Glutamatergic neuron (in vitro differentiated cells): ENCODE measurements at regions not wholly inside any gene's neighbourhood (a gene's known extent, or its start where the extent isn't known, plus 50 kb on each side); places are given as distances from the start of the nearest gene placed in this dataset.

Experiments
- DNase-seq: peaks from one replicate; pipeline ENCODE4 v3.0.0; 2022
- H3K27ac Mint-ChIP-seq: one replicate; pipeline ENCODE4 v1.8.0; 2020; ENCODE audit warnings: mild to moderate bottlenecking, mixed read lengths, inconsistent platforms; ENCODE audit not compliant: unreplicated experiment
- H3K27me3 Mint-ChIP-seq: one replicate; pipeline ENCODE4 v1.8.0; 2020; ENCODE audit warnings: mild to moderate bottlenecking, moderate library complexity, mixed read lengths, inconsistent platforms; ENCODE audit not compliant: unreplicated experiment
- H3K36me3 Mint-ChIP-seq: one replicate; pipeline ENCODE4 v1.8.0; 2020; ENCODE audit warnings: mild to moderate bottlenecking, mixed read lengths, inconsistent platforms; ENCODE audit not compliant: unreplicated experiment
- H3K4me1 Mint-ChIP-seq: one replicate; pipeline ENCODE4 v1.8.0; 2020; ENCODE audit warnings: mild to moderate bottlenecking, low read depth, mixed read lengths, inconsistent platforms; ENCODE audit not compliant: unreplicated experiment
- H3K4me3 Mint-ChIP-seq: one replicate; pipeline ENCODE4 v1.8.0; 2020; ENCODE audit warnings: mild to moderate bottlenecking, mixed read lengths, inconsistent platforms; ENCODE audit not compliant: unreplicated experiment
- H3K9me3 Mint-ChIP-seq: one replicate; pipeline ENCODE4 v1.8.0; 2020; ENCODE audit warnings: mild to moderate bottlenecking, moderate library complexity, mixed read lengths, inconsistent platforms; ENCODE audit not compliant: unreplicated experiment
- TF ChIP-seq, protein P1 (sequence below): fragments of 200-600 bp; sonication (generic); IDR thresholded peaks from one replicate; pipeline ENCODE4 v1.5.0; 2021; ENCODE audit not compliant: partially characterized antibody, unreplicated experiment

DNA sequence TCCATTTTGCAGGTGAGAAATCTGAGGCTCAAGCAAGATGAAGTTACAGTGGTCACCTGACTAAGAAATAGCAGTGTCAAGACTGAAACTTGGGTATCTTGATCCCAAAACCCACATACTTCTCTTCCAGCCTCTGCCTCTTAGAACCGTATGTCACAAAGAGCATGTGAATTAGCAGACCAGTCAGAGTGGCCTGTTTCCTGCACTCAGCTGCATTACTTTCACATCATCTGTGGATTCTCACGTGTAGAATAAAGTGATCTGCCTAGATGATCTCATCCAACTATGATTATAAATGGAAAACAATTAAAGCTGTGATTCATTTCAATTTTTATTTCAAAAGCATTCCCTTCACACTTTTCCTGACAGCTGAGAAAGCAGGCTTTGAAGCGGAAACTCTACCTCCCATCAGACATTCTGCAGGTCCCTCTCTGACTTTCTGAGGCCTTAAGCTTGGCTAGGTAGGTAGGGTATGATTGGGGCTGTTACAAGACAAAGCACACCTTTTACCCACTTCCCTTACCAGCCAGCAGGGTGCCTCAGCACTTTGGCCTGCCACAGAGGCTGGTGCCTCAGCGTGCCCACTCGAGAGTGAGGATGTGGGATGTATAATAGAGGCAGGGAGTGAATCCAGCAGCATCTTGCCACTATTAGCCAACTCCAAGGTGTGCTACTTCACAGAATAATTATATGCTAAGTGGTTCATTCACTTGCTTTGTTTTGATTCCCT is 70.2 kb upstream of the PDE1C start:
- Mint-ChIP-seq H3K4me3 (no peak overlapping the region), H3K36me3 (no peaks in the 10 kb centered on the region), H3K9me3 (peaks cover 1% of the 10 kb centered on the region), H3K27me3 (no peaks in the 10 kb centered on the region), H3K4me1 (peaks cover 15% of the 10 kb centered on the region), H3K27ac (no peak overlapping the region)
- DNase-seq, result no peak
- TF ChIP-seq, protein P1, sequence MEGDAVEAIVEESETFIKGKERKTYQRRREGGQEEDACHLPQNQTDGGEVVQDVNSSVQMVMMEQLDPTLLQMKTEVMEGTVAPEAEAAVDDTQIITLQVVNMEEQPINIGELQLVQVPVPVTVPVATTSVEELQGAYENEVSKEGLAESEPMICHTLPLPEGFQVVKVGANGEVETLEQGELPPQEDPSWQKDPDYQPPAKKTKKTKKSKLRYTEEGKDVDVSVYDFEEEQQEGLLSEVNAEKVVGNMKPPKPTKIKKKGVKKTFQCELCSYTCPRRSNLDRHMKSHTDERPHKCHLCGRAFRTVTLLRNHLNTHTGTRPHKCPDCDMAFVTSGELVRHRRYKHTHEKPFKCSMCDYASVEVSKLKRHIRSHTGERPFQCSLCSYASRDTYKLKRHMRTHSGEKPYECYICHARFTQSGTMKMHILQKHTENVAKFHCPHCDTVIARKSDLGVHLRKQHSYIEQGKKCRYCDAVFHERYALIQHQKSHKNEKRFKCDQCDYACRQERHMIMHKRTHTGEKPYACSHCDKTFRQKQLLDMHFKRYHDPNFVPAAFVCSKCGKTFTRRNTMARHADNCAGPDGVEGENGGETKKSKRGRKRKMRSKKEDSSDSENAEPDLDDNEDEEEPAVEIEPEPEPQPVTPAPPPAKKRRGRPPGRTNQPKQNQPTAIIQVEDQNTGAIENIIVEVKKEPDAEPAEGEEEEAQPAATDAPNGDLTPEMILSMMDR, result no peak

DNA sequence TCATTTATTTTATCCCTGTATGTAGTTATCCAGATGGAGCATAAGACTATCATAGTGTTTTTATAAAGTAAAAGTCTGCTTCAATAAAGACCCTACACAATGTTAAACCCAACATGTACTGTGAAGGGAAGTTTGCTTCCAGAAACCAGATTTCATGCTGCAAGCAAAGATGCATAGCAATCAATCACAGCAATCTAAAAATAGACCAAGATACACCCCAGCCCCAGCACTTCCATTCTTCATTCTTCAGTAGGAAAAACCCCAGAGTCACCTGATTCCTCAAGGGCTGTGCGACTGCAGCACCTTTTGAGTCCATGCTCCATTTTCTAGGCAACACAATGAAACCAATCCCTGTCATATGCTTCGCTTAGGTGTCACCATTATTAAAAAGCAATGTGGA is 66.9 kb upstream of the PDE1C start:
- Mint-ChIP-seq H3K4me1 (peaks cover 5% of the 10 kb centered on the region), H3K9me3 (peaks cover 1% of the 10 kb centered on the region), H3K36me3 (no peaks in the 10 kb centered on the region), H3K4me3 (no peak overlapping the region), H3K27ac (no peak overlapping the region), H3K27me3 (no peaks in the 10 kb centered on the region)
- TF ChIP-seq, protein P1, result no peak
- no peak for DNase-seq

DNA sequence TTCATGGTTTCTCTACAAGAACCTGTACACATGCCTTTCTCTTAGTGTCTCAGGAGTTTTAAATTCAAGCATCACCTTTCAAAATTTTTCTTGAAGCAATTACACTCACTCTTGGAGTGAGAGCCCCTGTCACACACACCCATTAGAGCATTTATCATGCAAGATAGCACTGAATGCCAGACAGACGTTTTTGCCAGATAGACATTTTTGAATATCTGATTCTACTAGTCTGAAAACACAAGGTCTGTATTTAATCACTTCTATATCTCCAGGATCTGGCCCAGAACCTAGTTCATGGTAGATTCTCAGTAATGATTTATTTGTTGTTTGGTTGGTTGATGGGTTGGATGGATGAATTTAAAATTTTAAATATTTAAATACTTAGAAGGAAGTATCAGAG is 60.9 kb upstream of the PDE1C start:
- no peak overlapping the region for H3K4me3 Mint-ChIP-seq
- H3K27ac Mint-ChIP-seq, result no peak overlapping the region
- no peak for DNase-seq
- no peaks in the 10 kb centered on the region for H3K9me3 Mint-ChIP-seq
- H3K27me3 Mint-ChIP-seq, result no peaks in the 10 kb centered on the region
- TF ChIP-seq, protein P1, result no peak
- H3K4me1 Mint-ChIP-seq, result no peaks in the 10 kb centered on the region
- H3K36me3 Mint-ChIP-seq, result no peaks in the 10 kb centered on the region

DNA sequence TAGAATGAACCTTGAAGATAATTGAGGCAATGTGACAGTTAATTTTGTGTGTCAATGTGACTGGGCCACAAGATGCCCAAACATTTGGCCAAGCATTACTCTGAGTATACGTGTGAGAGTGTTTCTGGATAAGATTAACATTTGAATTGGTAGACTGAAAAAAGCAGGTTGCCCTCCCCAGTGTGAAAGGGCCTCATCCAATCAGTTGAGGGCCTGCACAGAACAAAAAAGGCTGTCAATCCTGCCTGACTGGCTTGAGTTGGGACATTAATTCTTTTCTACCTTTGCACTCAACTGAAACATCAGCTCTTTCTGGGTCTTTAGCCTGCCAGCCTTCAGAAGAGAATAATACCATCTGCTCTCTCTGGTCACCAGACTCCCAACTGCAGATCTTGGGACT is 56.6 kb upstream of the PDE1C start:
- no peak for DNase-seq
- Mint-ChIP-seq H3K9me3 (peaks cover 2% of the 10 kb centered on the region), H3K4me3 (no peak overlapping the region), H3K4me1 (no peaks in the 10 kb centered on the region), H3K27me3 (peaks cover 3% of the 10 kb centered on the region), H3K36me3 (peaks cover 10% of the 10 kb centered on the region), H3K27ac (no peak overlapping the region)
- TF ChIP-seq, protein P1, result no peak
